Ovary (tissue), 7 donors: ENCODE measurements at regions not wholly inside any gene's neighbourhood (a gene's known extent, or its start where the extent isn't known, plus 50 kb on each side); places are given as distances from the start of the nearest gene placed in this dataset.

ENCODE experiments used
- DNase-seq, 5 donors: peaks; one replicate each; pipeline ENCODE4 v3.0.0-alpha.2; 2019 to 2020
- H3K27ac ChIP-seq, 2 donors: fragments of 200-600 bp; one replicate each; pipeline versions ENCODE4 v1.5.1 to v1.8.0; 2019 to 2022
- H3K27me3 ChIP-seq: fragments of 200-600 bp; one replicate; pipeline ENCODE4 v1.8.0; 2022
- H3K36me3 ChIP-seq: fragments of 200-600 bp; sonication (generic); one replicate; pipeline ENCODE4 v1.5.1; 2019
- H3K4me1 ChIP-seq: one replicate; pipeline ENCODE4 v1.8.1; 2013; ENCODE audit warnings: mild to moderate bottlenecking, moderate library complexity; ENCODE audit not compliant: insufficient read depth
- H3K4me3 ChIP-seq: fragments of 200-600 bp; sonication (generic); one replicate; pipeline ENCODE4 v1.5.1; 2017
- H3K9me3 ChIP-seq, 2 donors: fragments of 200-600 bp in 1 of 2; sonication (generic) in 1 of 2; one replicate each; pipeline versions ENCODE4 v1.5.1 to v1.8.1; 2013 to 2019; ENCODE audit warnings: mild to moderate bottlenecking in 1 of 2, moderate library complexity in 1 of 2
- EP300 ChIP-seq: sonication (generic); formaldehyde crosslinking; IDR thresholded peaks from one replicate; pipeline ENCODE4 v1.6.1; 2017; ENCODE audit warnings: antibody characterized with exemption
- POLR2A ChIP-seq: fragments of 450-650 bp; IDR thresholded peaks from one replicate; pipeline ENCODE4 v1.6.1; 2017; ENCODE audit warnings: antibody characterized with exemption, mild to moderate bottlenecking, moderate library complexity
- WGBS, 3 donors: extraction: QIAGEN DNeasy Blood & Tissue Kit in 1 of 3; methylation state at CpG; one replicate each; pipeline versions ENCODE4 v1.1.5 to v1.1.7; 2013 to 2017; 5-methylcytosine and 5-hydroxymethylcytosine counted together
- intact Hi-C, 4 donors: fragments of 100-400 bp; cut with DNase I; formaldehyde crosslinking; loops; one replicate each; pipeline versions ENCODE4 v1.11.0 to v1.15.1; 2022 to 2023
- TF ChIP-seq, protein P1 (sequence below), 3 donors: fragments of 450-650 bp in 2 of 3; fragments of 200-600 bp in 1 of 3; IDR thresholded peaks; one replicate each; pipeline versions ENCODE4 v1.5.1 to v1.8.0; 2016 to 2022; ENCODE audit warnings: antibody characterized with exemption in 3 of 3, mild to moderate bottlenecking in 1 of 3
- donor health status: DM: no; HTN: no; CAD: no; lungs with moderate emphysema.
- donor health status: DM: no; HTN: no; CAD: no.
- donor health status: Bipolar disorder and iron deficiency.
- donor health status: DM: no; HTN: no; CAD: no.
- donor health status: DM: yes; HTN: yes; CAD: no.

GRCh38 chr12:68422956-68423574 lies 90.9 kb upstream of the MDM1 start:
- TF ChIP-seq, protein P1, sequence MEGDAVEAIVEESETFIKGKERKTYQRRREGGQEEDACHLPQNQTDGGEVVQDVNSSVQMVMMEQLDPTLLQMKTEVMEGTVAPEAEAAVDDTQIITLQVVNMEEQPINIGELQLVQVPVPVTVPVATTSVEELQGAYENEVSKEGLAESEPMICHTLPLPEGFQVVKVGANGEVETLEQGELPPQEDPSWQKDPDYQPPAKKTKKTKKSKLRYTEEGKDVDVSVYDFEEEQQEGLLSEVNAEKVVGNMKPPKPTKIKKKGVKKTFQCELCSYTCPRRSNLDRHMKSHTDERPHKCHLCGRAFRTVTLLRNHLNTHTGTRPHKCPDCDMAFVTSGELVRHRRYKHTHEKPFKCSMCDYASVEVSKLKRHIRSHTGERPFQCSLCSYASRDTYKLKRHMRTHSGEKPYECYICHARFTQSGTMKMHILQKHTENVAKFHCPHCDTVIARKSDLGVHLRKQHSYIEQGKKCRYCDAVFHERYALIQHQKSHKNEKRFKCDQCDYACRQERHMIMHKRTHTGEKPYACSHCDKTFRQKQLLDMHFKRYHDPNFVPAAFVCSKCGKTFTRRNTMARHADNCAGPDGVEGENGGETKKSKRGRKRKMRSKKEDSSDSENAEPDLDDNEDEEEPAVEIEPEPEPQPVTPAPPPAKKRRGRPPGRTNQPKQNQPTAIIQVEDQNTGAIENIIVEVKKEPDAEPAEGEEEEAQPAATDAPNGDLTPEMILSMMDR (IDR thresholded peaks at IDR 0.05) = no peak
- TF ChIP-seq EP300 = no peak
- TF ChIP-seq POLR2A = no peak
- DNase-seq = no peak
- 64 to 71% (median 68%) methylated on average over 7 of the region's 7 CpGs for WGBS, 3 donors
- Histone ChIP-seq H3K9me3 (no peaks in the 10 kb centered on the region), H3K4me3 (no peak overlapping the region), H3K4me1 (peaks cover 6% of the 10 kb centered on the region), H3K27ac (no peak overlapping the region), H3K27me3 (no peaks in the 10 kb centered on the region), H3K36me3 (no peaks in the 10 kb centered on the region)
- intact Hi-C loops = no loop called here

DNA sequence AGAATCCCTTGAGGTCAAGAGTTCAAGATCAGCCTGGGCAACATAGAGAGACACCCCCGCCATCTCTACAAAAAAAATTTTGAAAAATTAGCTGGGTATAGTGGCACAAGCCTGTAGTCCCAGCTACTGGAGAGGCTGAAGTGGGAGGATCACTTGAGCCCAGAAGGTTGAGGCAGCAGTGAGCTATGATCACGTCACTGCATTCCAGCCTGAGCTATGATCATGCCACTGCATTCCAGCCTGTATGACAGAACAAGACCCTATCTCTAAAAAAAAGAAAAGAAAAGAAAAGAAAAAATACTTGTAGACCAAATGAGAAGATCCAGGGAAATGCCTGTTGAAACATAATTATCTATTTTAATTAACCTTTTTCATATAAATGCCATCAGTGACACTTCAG lies 93.8 kb upstream of the MDM1 start:
- Histone ChIP-seq H3K9me3 (no peaks in the 10 kb centered on the region), H3K36me3 (no peaks in the 10 kb centered on the region), H3K4me1 (peaks cover 3% of the 10 kb centered on the region), H3K27ac (no peak overlapping the region), H3K4me3 (no peak overlapping the region), H3K27me3 (no peaks in the 10 kb centered on the region)
- intact Hi-C loops = no loop called here
- WGBS, 3 donors = 72 to 80% (median 73%) methylated on average over 2 of the region's 2 CpGs
- TF ChIP-seq POLR2A = no peak
- DNase-seq = no peak

GRCh38 chr12:68428211-68428610 lies 96.0 kb upstream of the MDM1 start:
- no peak overlapping the region for H3K27ac ChIP-seq
- TF ChIP-seq, protein P1 (IDR thresholded peaks at IDR 0.05) = no peak
- no peak for TF ChIP-seq POLR2A
- TF ChIP-seq EP300 = no peak
- H3K4me1 ChIP-seq = no peaks in the 10 kb centered on the region
- no peaks in the 10 kb centered on the region for H3K36me3 ChIP-seq
- WGBS, 3 donors = 92 to 99% (median 94%) methylated on average over 4 of the region's 4 CpGs
- intact Hi-C loops = no loop called here
- H3K4me3 ChIP-seq = no peak overlapping the region
- no peak for DNase-seq
- no peaks in the 10 kb centered on the region for H3K27me3 ChIP-seq
- no peaks in the 10 kb centered on the region for H3K9me3 ChIP-seq

DNA sequence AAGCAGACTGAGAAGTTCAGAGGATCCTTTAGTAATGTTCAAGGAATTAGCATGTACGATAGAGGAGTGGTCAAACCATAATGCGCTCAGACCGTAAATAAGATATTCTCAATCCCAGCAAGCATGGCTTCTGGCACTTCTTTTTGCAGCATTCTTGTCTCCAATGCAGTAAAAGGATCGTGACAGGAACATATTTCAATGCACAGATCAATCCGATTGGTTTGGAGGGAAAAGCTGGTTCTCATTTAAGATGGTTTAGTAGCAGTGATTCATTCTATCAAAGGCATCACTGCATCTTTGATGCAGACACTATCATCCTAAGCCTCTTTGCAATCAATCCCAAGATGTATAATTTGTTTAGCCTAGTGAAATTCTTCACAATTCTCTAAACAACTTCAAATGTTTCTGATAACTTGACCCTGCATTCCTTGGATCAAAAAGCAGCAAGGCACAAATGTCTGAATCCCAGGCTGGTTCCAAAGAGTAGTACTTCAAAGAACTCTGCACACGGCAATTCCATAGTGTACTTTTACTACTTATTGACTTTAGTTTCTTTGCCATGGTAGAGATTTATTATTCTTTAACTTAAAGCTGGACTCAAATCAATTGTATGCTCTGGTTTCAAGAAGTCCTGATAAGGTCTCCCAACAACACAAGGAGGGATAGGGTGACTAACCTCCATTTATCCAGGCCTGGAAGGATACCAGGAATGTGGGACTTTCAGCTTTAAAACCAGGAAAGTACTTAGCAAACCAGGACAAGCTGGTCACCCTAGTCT lies 96.8 kb upstream of the MDM1 start:
- H3K4me1 ChIP-seq = no peaks in the 10 kb centered on the region
- H3K27me3 ChIP-seq = no peaks in the 10 kb centered on the region
- H3K9me3 ChIP-seq = no peaks in the 10 kb centered on the region
- intact Hi-C loops = no loop called here
- no peak for DNase-seq
- no peak overlapping the region for H3K4me3 ChIP-seq
- H3K27ac ChIP-seq = no peak overlapping the region
- TF ChIP-seq EP300 (no peak), POLR2A (no peak)
- TF ChIP-seq, protein P1 (IDR thresholded peaks at IDR 0.05) = no peak
- WGBS, 3 donors = 76 to 83% (median 78%) methylated on average over 6 of the region's 6 CpGs
- H3K36me3 ChIP-seq = no peaks in the 10 kb centered on the region

GRCh38 chr12:68429696-68430095 lies 97.5 kb upstream of the MDM1 start:
- no peak overlapping the region for H3K27ac ChIP-seq
- intact Hi-C loops = loop anchor here in 1 of 4 donors (10.0 kb wide), 1 partner anchor 1505 kb away; no protein-coding TSS in a partner anchor
- H3K4me3 ChIP-seq = no peak overlapping the region
- H3K27me3 ChIP-seq = no peaks in the 10 kb centered on the region
- no peaks in the 10 kb centered on the region for H3K36me3 ChIP-seq
- no peak for DNase-seq
- no peak for TF ChIP-seq POLR2A
- TF ChIP-seq, protein P1 (IDR thresholded peaks at IDR 0.05) = no peak
- no peak for TF ChIP-seq EP300
- H3K9me3 ChIP-seq = no peaks in the 10 kb centered on the region
- WGBS, 3 donors = 86 to 87% (median 87%) methylated on average over 4 of the region's 4 CpGs
- no peaks in the 10 kb centered on the region for H3K4me1 ChIP-seq
